ENCODE measurements at regions not wholly inside any gene's neighbourhood (a gene's known extent, or its start where the extent isn't known, plus 50 kb on each side); places are given as distances from the start of the nearest gene placed in this dataset.

DNA sequence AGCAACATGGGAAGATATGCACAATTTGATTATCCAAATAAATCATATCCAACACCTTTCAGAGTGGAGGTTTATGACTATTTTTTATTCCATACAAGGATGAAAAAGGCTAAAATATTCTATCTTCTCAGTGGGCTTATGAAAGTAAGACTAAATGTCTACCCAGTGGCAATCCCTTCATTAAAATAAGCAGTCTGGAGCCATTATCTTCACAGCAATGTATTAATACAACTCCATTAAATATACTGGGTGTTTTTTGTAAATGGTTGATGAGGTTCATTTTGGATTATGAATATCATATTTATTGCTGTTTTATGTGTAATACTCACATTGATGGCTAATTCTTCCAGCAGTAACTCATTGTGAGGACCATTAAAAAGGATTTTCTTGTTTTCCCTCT, 352.7 kb upstream of the SOX11 start:
- Mint-ChIP-seq H3K4me3 (no peak overlapping the region), H3K9me3 (peaks cover 32% of the 10 kb centered on the region), H3K27me3 (no peaks in the 10 kb centered on the region), H3K27ac (ENCODE audit: low read depth) (no peak overlapping the region), H3K36me3 (ENCODE audit: insufficient read depth) (no peaks in the 10 kb centered on the region), H3K4me1 (no peaks in the 10 kb centered on the region)
- DNase-seq (ENCODE audit: low spot score in 2 of 2) (no peak), ATAC-seq (replicated peaks; ENCODE audit: extremely low read depth, poor library complexity, severe bottlenecking) (no peak)

DNA sequence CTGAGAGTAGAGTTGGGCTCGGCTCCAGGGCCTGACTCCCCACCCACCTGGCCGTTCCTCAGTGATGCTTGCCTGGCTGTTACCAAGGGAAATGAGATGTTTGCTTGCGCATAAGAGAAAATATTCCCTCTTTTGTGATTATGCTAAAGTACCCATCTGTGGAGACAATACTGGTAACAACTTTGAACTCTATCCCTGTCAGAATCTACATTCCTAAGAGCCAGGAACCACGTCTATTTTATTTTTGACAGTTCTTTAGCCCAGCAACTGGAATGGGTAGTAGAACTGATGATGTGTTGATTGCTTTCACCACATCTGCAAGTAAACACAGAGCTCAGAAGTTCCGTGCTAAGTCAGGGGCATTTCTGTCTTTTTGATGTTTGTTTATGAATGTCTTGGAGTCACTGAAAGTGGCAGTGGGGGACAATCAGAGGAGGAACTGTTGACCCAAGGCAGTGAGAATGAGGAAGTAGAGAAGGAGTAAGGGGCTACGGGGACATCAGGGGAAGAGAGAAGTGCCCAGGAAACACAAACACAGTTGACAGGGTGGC, 348.3 kb upstream of the SOX11 start:
- H3K9me3 Mint-ChIP-seq: peaks cover 33% of the 10 kb centered on the region
- no peaks in the 10 kb centered on the region for H3K4me1 Mint-ChIP-seq
- no peaks in the 10 kb centered on the region for H3K27me3 Mint-ChIP-seq
- no peak overlapping the region for H3K27ac Mint-ChIP-seq (ENCODE audit: low read depth)
- DNase-seq (ENCODE audit: low spot score in 2 of 2): no peak
- H3K4me3 Mint-ChIP-seq: no peak overlapping the region
- H3K36me3 Mint-ChIP-seq (ENCODE audit: insufficient read depth): no peaks in the 10 kb centered on the region
- ATAC-seq (replicated peaks; ENCODE audit: extremely low read depth, poor library complexity, severe bottlenecking): no peak

DNA sequence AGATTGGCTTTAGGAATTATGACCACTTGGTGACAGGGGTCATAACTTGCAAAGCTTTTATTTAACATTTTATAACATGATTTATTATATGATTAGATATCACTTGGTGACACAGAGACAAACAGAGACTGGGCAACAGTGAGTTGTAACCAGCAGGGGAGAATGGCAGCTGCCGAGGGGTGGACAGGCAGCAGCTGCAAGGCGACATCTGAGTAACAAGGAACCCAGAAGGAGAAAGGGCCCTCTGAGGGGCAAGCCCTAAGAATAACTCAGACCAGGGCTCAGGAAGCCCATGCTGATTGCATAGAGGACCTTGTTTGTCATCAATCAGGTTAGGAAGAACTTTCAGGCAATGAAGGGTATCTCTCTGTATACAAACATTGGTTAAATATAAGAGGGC, 339.9 kb upstream of the SOX11 start:
- Mint-ChIP-seq H3K36me3 (ENCODE audit: insufficient read depth) (no peaks in the 10 kb centered on the region), H3K9me3 (peaks cover 21% of the 10 kb centered on the region), H3K4me3 (no peak overlapping the region), H3K27me3 (no peaks in the 10 kb centered on the region), H3K27ac (ENCODE audit: low read depth) (no peak overlapping the region), H3K4me1 (no peaks in the 10 kb centered on the region)
- ATAC-seq (replicated peaks; ENCODE audit: extremely low read depth, poor library complexity, severe bottlenecking) (no peak), DNase-seq (ENCODE audit: low spot score in 2 of 2) (no peak)

DNA sequence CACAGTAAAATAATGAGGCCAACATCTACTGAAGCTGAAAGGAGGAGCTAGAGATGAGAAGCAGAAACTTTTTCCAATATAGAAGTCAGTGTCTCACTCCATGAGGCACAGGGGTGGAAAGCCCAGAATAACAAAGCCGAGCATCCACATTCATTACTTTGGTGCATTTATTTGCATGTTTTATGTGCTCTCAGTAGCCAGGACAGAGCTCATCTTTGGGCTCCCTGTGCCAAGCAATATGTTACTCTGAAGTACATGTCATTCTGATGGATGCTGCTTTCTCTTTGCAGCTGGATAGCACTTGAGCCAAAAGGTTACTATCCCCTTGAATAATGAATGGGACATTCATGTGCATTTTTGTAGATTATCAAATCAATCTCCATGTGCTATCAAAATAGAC, 338.6 kb upstream of the SOX11 start:
- Mint-ChIP-seq H3K27ac (ENCODE audit: low read depth) (no peak overlapping the region), H3K4me1 (no peaks in the 10 kb centered on the region), H3K4me3 (no peak overlapping the region), H3K36me3 (ENCODE audit: insufficient read depth) (no peaks in the 10 kb centered on the region), H3K9me3 (peaks cover 14% of the 10 kb centered on the region), H3K27me3 (no peaks in the 10 kb centered on the region)
- DNase-seq (ENCODE audit: low spot score in 2 of 2) (no peak), ATAC-seq (replicated peaks; ENCODE audit: extremely low read depth, poor library complexity, severe bottlenecking) (no peak)

DNA sequence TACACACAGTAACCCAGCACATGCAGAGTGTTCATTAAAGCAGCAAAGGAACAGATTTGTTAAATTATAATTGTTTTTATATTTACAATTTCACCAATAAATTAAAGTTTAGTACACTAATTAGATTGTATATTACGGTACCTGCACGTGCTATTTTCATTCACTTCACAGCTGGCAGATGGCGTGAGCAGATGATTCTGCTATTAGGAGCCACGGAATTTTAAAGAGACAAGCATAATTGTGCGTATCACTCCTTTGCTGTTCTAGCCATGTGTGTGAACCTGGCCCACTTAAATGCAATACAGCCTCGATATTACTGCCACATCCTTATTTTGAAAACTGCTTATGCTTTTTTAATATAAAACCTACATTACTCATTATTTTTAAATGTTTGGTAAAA, 332.8 kb upstream of the SOX11 start:
- Mint-ChIP-seq H3K9me3 (peaks cover 17% of the 10 kb centered on the region), H3K4me1 (no peaks in the 10 kb centered on the region), H3K27ac (ENCODE audit: low read depth) (no peak overlapping the region), H3K36me3 (ENCODE audit: insufficient read depth) (no peaks in the 10 kb centered on the region), H3K27me3 (no peaks in the 10 kb centered on the region), H3K4me3 (no peak overlapping the region)
- no peak for DNase-seq (ENCODE audit: low spot score in 2 of 2)
- no peak for ATAC-seq (replicated peaks; ENCODE audit: extremely low read depth, poor library complexity, severe bottlenecking)

DNA sequence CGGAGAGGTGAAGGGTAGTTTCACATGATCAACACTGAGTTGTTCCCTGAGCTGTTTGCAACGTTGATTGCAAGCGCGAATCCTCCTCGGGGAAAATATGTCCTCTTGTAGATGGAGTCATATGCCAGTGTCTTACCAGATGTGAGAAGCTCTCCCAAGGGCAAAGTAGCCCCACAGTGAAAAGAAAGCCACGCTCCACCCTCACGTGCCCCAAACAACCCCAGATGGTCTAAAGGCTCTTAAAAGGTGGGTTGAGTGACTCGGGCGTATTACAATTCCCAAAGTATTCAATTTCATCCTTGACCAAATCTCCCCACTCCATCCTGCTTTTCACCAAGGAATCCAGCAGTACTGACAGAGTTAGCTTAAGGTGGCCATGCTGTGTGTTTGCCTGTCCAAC, 332.1 kb upstream of the SOX11 start:
- Mint-ChIP-seq H3K4me1 (no peaks in the 10 kb centered on the region), H3K27ac (ENCODE audit: low read depth) (no peak overlapping the region), H3K9me3 (peaks cover 20% of the 10 kb centered on the region), H3K36me3 (ENCODE audit: insufficient read depth) (no peaks in the 10 kb centered on the region), H3K27me3 (no peaks in the 10 kb centered on the region), H3K4me3 (no peak overlapping the region)
- ATAC-seq (replicated peaks; ENCODE audit: extremely low read depth, poor library complexity, severe bottlenecking): no peak
- DNase-seq (ENCODE audit: low spot score in 2 of 2): no peak

DNA sequence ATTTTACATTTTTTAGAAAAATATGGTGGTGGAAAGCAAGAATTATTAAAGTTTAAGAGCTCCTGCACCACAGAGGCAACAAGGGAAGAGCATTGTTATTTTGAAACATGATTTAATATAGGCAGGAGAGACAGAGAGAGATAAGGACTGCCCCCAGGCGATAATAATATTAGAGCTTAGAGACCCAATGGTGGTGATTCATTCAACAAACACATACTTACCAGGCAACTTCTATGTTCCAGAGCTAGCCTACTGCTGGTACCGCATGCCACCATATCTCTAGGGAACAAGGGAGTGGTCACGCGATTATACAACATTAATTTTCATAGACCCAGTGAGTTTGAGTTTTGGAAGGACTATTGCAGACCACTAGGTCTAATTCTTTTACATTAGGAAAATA, 327.8 kb upstream of the SOX11 start:
- Mint-ChIP-seq H3K27ac (ENCODE audit: low read depth) (no peak overlapping the region), H3K4me1 (no peaks in the 10 kb centered on the region), H3K9me3 (peaks cover 16% of the 10 kb centered on the region), H3K27me3 (no peaks in the 10 kb centered on the region), H3K36me3 (ENCODE audit: insufficient read depth) (no peaks in the 10 kb centered on the region), H3K4me3 (no peak overlapping the region)
- DNase-seq (ENCODE audit: low spot score in 2 of 2): no peak
- ATAC-seq (replicated peaks; ENCODE audit: extremely low read depth, poor library complexity, severe bottlenecking): no peak

DNA sequence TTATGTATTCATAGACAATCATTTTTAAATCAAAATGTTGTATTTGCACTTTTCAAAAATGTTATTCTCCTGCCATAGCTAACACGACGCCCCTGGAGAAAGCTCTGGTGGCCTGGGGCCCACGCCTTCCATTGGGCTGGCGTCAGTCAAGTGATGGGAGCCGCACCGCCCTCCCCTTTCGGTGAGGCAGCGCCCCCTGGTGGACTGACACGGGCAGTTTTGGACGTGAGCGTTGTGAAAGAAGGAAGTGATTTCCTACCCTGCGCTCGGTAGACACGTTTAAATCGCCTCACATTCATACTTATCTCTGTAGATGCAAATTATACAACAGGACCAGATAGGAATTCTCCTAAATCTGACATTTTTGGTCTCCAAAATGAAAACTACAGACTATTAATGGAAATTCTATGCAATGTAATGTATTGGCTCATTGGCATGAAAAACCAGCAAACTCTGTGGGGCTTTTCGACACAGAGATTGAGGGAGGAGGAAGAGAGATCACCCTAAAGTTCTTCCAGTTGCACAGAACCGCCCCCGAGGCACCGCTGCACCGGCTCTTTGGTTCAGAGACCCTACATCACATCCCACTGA, 326.2 kb upstream of the SOX11 start:
- no peak overlapping the region for H3K4me3 Mint-ChIP-seq
- peaks cover 17% of the 10 kb centered on the region for H3K9me3 Mint-ChIP-seq
- H3K4me1 Mint-ChIP-seq: no peaks in the 10 kb centered on the region
- no peak overlapping the region for H3K27ac Mint-ChIP-seq (ENCODE audit: low read depth)
- ATAC-seq (replicated peaks; ENCODE audit: extremely low read depth, poor library complexity, severe bottlenecking) (no peak), DNase-seq (ENCODE audit: low spot score in 2 of 2) (no peak)
- H3K27me3 Mint-ChIP-seq: no peaks in the 10 kb centered on the region
- H3K36me3 Mint-ChIP-seq (ENCODE audit: insufficient read depth): no peaks in the 10 kb centered on the region

DNA sequence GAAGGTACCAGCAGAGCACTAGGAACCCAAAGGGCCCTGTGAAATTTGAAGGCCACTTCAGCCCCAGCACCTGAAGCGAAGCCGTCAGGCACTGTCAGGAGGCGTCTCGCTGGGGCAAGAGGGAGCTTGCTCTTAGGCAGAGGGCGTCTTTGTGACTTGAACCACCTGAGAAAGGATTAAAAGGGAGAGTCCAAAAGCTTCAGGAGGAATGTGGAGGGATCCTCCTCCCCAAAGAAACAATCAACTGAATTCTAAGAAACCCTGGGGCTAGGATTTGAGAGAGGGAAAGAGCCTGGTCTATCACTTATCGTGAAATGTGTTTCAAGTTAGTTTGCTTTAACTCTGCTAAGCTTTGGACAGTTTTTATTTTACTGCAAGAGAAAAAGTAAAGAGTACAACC, 324.9 kb upstream of the SOX11 start:
- DNase-seq (ENCODE audit: low spot score in 2 of 2): no peak
- Mint-ChIP-seq H3K27ac (ENCODE audit: low read depth) (no peak overlapping the region), H3K27me3 (no peaks in the 10 kb centered on the region), H3K4me3 (no peak overlapping the region), H3K9me3 (peaks cover 17% of the 10 kb centered on the region), H3K36me3 (ENCODE audit: insufficient read depth) (no peaks in the 10 kb centered on the region), H3K4me1 (no peaks in the 10 kb centered on the region)
- ATAC-seq (replicated peaks; ENCODE audit: extremely low read depth, poor library complexity, severe bottlenecking): no peak

DNA sequence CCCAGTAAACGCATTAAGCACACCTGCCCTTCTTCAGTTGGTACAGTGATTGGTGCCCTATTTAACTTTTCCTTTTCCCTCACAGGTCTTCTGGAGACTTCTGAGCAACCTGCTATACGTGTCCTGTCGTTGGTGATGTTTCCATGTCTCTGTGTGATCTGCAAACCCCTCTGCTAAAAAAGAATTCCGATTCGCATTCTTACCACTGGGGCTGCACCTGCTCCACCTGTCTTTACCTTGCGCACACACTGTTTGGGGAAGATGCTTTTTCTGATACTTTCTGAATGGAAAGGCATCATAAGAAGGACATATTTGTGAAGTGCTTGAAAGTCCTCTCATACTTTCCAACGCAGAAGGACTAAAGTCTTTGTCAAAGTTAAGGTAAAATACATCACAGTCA, 323.9 kb upstream of the SOX11 start:
- H3K36me3 Mint-ChIP-seq (ENCODE audit: insufficient read depth): no peaks in the 10 kb centered on the region
- no peaks in the 10 kb centered on the region for H3K4me1 Mint-ChIP-seq
- peaks cover 22% of the 10 kb centered on the region for H3K9me3 Mint-ChIP-seq
- H3K27me3 Mint-ChIP-seq: no peaks in the 10 kb centered on the region
- no peak for ATAC-seq (replicated peaks; ENCODE audit: extremely low read depth, poor library complexity, severe bottlenecking)
- no peak overlapping the region for H3K27ac Mint-ChIP-seq (ENCODE audit: low read depth)
- H3K4me3 Mint-ChIP-seq: no peak overlapping the region
- DNase-seq (ENCODE audit: low spot score in 2 of 2): no peak

DNA sequence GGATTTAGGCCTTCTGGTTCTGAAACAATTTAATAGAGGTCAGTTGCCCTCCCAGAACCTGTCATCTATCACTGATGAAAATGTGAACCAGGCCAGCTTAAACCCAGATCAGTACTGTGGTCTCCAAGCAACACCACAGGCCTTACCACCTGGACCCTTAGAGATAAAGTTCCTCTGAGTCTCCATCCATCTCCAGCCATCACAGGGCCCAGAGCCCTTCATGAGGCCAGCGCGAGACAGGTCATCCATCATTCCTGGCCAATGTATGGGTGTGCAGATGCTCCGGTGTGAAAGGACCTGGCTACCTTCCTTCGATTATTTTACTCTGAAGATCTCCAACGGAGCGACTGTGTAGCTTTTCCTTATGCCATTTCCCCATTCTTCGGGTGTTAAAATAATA, 322.7 kb upstream of the SOX11 start:
- DNase-seq (ENCODE audit: low spot score in 2 of 2) (no peak), ATAC-seq (replicated peaks; ENCODE audit: extremely low read depth, poor library complexity, severe bottlenecking) (no peak)
- Mint-ChIP-seq H3K4me3 (no peak overlapping the region), H3K27me3 (no peaks in the 10 kb centered on the region), H3K9me3 (peaks cover 17% of the 10 kb centered on the region), H3K27ac (ENCODE audit: low read depth) (no peak overlapping the region), H3K4me1 (no peaks in the 10 kb centered on the region), H3K36me3 (ENCODE audit: insufficient read depth) (no peaks in the 10 kb centered on the region)

DNA sequence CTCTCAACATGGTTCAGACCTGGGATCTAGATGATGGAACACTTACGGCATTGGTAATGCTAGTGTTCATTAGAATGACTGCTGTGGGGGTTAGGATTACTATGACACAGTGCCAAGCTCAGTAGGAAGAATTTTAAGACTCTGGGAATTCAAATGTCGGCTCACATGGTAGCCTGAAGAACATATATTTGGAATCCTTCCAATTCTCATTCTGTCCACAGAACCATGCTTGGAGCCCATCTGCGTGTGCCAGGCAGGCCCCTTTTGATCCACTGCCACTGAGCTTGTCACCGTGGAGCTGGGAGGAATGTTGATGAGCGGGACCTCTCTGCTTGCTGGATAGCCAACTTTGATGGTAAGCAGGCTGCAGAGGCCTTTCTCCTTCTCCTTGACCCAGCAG, 322.0 kb upstream of the SOX11 start:
- DNase-seq (ENCODE audit: low spot score in 2 of 2) (no peak), ATAC-seq (replicated peaks; ENCODE audit: extremely low read depth, poor library complexity, severe bottlenecking) (no peak)
- Mint-ChIP-seq H3K4me1 (no peaks in the 10 kb centered on the region), H3K9me3 (peaks cover 19% of the 10 kb centered on the region), H3K27ac (ENCODE audit: low read depth) (no peak overlapping the region), H3K27me3 (no peaks in the 10 kb centered on the region), H3K36me3 (ENCODE audit: insufficient read depth) (no peaks in the 10 kb centered on the region), H3K4me3 (no peak overlapping the region)

DNA sequence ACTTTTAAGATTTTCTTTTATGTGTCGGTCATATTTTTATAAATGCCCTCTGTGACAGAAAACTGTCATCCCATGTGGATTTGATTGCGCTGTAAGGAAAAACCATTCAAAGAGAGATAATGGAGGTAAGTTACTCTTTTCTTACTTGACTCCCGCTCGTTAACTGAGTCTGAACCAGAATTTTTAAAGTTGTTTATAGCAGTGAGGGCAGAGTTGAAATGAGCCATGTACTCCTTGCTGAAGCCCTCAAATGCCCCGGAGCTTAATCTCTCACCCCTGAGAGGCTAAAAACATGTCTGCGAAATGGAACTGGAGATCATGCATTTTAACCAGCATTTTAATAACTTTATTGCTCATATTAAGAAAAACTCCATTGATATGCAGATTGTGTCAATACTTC, 320.0 kb upstream of the SOX11 start:
- ATAC-seq (replicated peaks; ENCODE audit: extremely low read depth, poor library complexity, severe bottlenecking) (no peak), DNase-seq (ENCODE audit: low spot score in 2 of 2) (no peak)
- peaks cover 20% of the 10 kb centered on the region for H3K9me3 Mint-ChIP-seq
- no peaks in the 10 kb centered on the region for H3K4me1 Mint-ChIP-seq
- no peaks in the 10 kb centered on the region for H3K36me3 Mint-ChIP-seq (ENCODE audit: insufficient read depth)
- H3K4me3 Mint-ChIP-seq: no peak overlapping the region
- no peaks in the 10 kb centered on the region for H3K27me3 Mint-ChIP-seq
- no peak overlapping the region for H3K27ac Mint-ChIP-seq (ENCODE audit: low read depth)

DNA sequence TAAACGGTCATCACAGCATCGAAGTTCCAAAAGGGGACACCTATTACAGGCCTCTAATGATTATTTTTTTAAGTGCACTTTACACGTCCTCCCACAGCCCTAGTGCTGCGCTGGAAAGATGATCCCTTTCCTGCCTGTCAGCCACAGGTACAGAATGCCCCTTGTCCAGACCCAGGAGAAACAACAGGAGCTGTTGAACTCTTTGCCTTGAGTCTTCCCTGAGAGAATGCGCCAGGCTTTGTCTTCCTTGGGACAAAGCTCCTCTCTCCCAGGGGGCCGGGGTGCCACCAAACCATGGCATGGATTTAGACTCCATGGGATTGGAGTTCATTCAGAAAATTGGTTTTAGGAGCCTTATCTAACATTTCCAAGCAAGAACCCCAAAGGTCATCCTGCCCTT, 319.0 kb upstream of the SOX11 start:
- H3K27me3 Mint-ChIP-seq: no peaks in the 10 kb centered on the region
- no peak for ATAC-seq (replicated peaks; ENCODE audit: extremely low read depth, poor library complexity, severe bottlenecking)

More for the DNA sequence above, 319.0 kb upstream of the SOX11 start:
- Mint-ChIP-seq H3K9me3 (peaks cover 20% of the 10 kb centered on the region), H3K27ac (ENCODE audit: low read depth) (no peak overlapping the region), H3K4me3 (no peak overlapping the region), H3K36me3 (ENCODE audit: insufficient read depth) (no peaks in the 10 kb centered on the region), H3K4me1 (no peaks in the 10 kb centered on the region)
- no peak for DNase-seq (ENCODE audit: low spot score in 2 of 2)
